GM12865 (cell line): ENCODE measurements at regions not wholly inside any gene's neighbourhood (a gene's known extent, or its start where the extent isn't known, plus 50 kb on each side); places are given as distances from the start of the nearest gene placed in this dataset.

Experiments used
- DNase-seq: peaks from one replicate; pipeline ENCODE4 v3.0.0; 2010; ENCODE audit warnings: low read depth
- H3K4me3 ChIP-seq: 2 replicates; pipeline ENCODE4 v1.5.1; 2011; ENCODE audit warnings: mild to moderate bottlenecking, low read depth, low read length, control low read depth
- TF ChIP-seq, protein P1 (sequence below): IDR thresholded peaks from 2 replicates; pipeline ENCODE4 v1.5.1; 2011; ENCODE audit warnings: low read length, control low read depth, low read depth, inconsistent platforms; ENCODE audit not compliant: insufficient read depth; ENCODE audit errors: missing control alignments

GRCh38 chr16:73713251-73713650 is 583.4 kb upstream of the PSMD7 start:
- no peak overlapping the region for H3K4me3 ChIP-seq
- TF ChIP-seq, protein P1, sequence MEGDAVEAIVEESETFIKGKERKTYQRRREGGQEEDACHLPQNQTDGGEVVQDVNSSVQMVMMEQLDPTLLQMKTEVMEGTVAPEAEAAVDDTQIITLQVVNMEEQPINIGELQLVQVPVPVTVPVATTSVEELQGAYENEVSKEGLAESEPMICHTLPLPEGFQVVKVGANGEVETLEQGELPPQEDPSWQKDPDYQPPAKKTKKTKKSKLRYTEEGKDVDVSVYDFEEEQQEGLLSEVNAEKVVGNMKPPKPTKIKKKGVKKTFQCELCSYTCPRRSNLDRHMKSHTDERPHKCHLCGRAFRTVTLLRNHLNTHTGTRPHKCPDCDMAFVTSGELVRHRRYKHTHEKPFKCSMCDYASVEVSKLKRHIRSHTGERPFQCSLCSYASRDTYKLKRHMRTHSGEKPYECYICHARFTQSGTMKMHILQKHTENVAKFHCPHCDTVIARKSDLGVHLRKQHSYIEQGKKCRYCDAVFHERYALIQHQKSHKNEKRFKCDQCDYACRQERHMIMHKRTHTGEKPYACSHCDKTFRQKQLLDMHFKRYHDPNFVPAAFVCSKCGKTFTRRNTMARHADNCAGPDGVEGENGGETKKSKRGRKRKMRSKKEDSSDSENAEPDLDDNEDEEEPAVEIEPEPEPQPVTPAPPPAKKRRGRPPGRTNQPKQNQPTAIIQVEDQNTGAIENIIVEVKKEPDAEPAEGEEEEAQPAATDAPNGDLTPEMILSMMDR = no peak
- DNase-seq = no peak

DNA sequence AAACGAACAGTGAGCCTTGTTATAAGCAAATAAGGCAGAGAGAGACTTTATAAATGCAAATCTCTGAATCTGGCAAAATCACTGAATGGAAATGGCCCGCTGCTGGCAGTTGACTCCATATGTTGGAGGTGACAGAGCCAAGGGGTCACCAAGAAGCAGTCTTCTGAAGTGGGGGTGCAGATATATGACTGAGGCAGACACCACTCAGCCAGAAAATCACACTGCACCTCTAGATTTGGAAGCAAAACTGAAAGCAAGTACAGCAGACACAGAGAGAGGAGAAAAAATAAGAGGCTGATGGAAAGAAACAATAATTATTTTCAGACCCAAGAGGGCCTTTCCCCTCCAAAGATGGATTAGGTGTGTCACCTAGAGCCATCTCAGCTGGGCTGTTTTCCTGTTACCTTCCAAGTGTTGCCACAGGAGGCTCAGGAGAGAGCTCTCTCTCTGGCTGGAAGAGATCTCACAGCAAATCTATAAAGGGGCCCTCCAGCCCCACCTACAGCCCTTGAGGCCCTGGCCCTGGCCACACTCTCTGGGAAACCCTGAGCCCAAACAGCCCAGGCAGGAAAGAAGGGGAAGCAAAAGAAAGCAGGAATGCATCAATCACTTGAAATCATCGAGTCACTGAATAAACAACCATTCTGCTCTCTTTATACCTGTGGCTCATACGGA is 585.1 kb upstream of the PSMD7 start:
- no peak for DNase-seq
- H3K4me3 ChIP-seq = no peak overlapping the region
- TF ChIP-seq, protein P1 = no peak

GRCh38 chr16:73710526-73710925 is 586.1 kb upstream of the PSMD7 start:
- DNase-seq = no peak
- no peak overlapping the region for H3K4me3 ChIP-seq
- TF ChIP-seq, protein P1 = no peak

DNA sequence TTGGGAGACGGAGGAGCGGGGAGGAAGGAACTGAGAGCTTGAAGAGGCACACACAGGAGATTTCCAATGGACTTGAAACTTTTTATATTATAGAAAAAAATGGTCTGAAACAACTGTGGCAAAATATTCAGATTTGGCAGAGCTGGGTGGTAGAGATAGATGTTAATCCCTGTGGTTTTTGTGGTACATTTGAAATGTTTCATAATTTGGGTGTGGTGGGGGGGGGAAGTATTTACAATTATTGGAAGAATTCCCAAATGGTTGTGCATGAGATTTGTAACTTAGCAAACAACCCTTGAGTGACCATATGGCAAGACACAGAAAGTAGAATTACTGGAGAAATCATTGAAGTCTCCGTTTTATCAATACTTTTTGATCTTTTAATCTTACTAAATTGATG is 588.8 kb upstream of the PSMD7 start:
- H3K4me3 ChIP-seq = no peak overlapping the region
- no peak for DNase-seq
- TF ChIP-seq, protein P1 = no peak

DNA sequence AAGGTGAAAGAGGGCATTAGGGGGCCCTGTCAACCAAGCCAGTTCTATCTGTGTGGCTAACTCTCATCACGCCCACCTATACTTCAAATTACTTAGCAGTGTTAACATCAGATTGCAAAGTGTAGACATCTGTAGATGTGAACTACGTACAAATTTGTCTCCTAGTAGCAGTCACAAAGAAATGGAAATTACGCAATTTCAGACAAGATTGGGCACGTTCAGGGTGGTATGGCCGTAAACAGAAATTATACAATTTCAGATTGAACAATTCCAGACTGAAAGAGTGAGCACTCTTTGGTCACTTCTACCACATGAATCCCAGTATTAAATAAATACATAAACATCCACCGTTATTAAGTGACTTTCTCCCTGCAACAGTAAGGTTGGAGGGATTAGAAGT is 592.7 kb upstream of the PSMD7 start:
- TF ChIP-seq, protein P1 = no peak
- no peak overlapping the region for H3K4me3 ChIP-seq
- DNase-seq = no peak

- no peak for DNase-seq
- H3K4me3 ChIP-seq = no peak overlapping the region
- TF ChIP-seq, protein P1 = no peak
Measured at GRCh38 chr16:73697336-73697735, 599.3 kb upstream of the PSMD7 start.

DNA sequence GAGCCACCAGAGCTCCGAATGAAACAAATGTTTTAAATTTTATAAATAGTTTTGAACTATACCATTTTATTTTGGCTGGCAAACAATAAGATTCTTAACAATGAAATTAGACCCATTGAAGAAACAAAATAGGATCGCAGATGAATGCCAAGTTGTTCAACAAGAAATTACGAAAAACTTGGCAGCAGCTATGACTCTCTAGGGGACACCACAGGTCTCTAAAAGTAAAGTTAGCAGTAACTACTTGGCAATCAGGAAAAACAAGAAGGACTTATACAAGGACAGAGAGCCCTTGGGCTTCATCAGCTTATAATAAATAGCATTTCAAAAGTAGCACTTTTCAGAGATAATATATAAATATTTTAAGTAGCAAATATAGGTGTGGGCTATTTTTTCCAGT is 603.8 kb upstream of the PSMD7 start:
- TF ChIP-seq, protein P1 = no peak
- no peak overlapping the region for H3K4me3 ChIP-seq
- no peak for DNase-seq
